Suppressor macrophage (primary cell): ENCODE measurements at regions not wholly inside any gene's neighbourhood (a gene's known extent, or its start where the extent isn't known, plus 50 kb on each side); places are given as distances from the start of the nearest gene placed in this dataset.
"Not testable (repeated sequence)": the region's sequence is repeated elsewhere in the genome, so short reads cannot be mapped to it uniquely, and the experiment has no call there.

ENCODE experiments used
- DNase-seq, 4 experiments: peaks; one replicate each; pipeline ENCODE4 v3.0.0-alpha.2; 2020 to 2022

DNA sequence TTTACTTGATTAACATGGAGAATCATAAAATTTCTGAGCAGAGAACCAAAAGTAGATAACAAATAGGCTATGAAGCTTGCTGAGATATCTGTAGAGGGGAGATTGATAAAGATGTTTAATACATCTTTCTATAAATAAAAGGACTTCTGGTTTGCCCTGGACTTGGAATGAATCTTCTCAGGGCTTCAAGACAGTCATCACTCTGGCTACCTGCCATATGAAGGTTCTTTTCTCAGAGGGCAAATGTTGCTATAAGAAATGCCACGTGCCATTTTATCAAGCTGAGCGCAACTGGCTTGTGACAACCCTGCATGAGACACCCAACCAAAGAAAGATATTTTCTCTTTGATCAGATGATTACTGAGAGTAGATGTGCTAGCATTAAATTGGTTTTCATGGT, 192.5 kb downstream of the WNT5A start:
- no peak for DNase-seq

DNA sequence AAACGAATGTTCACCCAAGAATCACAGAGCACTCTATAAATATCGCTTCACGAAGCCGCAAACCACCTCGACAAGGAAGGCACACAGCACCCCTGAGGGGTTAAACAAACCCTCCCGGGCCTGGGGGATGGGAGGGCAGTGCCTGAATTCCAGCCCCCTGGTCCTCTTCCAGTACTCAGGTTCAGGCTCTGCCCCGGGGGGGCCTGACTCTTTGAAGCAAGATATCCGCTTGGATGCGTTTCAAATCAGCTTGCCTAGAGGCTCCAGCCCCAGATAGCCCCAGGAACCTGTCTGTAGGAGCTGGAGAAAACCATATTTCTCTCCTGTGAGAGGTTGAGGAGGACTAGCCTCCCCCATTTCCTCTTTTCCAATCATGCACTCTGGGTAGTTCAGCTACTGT, 194.7 kb downstream of the WNT5A start:
- no peak for DNase-seq

- DNase-seq: no peak
Observed at GRCh38 chr3:55288657-55289056, 198.4 kb downstream of the WNT5A start.

- DNase-seq: no peak
Observed at GRCh38 chr3:55286693-55287092, 200.4 kb downstream of the WNT5A start.

GRCh38 chr3:55285156-55285555, 201.9 kb downstream of the WNT5A start:
- no peak for DNase-seq

GRCh38 chr3:55283441-55283925, 203.6 kb downstream of the WNT5A start:
- no peak for DNase-seq

DNA sequence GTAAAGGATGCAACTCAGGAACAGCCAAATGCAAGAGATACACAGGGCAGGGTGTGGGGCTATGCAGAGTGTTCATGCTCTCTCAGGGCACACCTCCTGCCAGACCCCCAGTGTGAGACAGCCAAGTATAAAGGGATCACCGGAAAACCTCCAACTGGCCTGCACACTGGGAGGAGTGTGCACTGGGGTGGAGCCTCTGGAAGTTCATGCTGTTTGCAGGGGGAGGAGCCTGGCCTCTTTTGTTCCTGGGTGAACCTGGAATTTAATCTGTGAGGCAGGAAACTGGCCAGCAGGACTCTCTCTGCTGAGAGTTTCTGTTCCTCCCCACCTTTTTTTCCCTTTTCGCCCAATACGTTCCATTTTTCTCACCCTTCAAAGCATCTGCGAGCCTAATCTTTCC, 204.1 kb downstream of the WNT5A start:
- no peak for DNase-seq

DNA sequence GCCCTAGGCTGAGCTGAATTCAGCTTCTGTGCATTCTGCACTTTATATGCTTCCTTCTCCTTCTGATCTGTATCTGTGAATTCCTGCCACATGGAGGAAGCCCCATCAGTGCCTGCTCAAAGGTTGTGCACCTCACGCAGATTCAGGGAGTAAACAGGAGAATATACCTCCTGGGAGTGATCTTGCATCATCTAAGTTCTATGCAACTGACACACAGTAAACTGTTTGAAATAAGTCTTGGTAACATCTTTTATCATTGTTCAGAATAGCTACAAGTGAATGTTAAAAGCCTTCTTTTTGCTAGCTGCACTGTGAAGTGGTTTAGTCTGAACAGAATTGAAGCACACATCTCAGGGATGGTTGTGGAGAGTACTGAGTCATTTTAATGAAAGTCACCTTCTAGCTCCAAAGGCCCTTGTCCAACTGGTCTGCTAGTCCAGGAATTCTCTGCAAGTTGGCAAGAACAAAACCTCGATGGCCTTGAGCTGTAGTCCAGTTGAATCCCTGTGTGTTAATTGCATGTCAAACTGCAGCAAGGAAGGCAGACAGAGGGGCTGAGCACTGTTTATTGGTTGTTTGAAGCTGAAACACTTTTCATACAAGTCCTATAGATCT, 215.0 kb downstream of the WNT5A start:
- DNase-seq: no peak

GRCh38 chr3:55271549-55271948, 215.6 kb downstream of the WNT5A start:
- DNase-seq: no peak

DNA sequence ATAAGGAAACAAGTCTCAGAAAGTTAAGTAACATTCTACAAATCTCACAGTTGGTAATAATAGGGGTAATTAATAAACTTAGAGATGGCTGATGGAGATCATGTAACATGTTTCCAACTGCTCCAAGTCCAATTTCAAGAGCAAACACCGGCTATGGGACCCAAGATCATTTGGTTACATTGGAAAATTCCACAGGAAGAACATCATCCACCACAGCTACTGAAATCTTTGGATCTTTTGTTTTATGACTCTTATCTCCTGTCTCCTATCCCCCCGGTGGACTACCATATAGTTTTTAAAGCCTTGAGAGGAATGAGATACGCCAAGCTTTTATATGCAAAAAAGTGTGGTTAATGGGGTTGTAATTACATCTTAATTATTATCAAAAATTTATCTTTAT, 216.1 kb downstream of the WNT5A start:
- DNase-seq: no peak

DNA sequence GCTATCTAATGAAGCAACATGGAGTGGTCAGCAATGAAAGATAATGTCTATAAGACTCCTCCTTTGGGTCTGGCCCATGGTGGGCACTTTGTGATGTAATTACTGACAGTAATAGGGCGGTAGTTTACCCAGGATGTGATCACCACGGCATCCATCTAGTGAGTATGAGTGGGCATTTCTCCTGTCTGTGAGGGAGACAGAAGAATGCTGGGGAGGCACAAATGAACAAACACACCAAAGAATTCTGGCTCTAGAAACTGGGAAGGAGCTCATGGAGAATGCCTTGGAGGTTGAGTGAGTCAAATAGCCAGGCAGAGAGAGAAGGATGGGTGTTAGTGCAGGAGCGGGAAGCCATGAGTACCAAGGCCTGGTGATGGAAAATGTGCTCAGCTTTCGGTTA, 217.5 kb downstream of the WNT5A start:
- no peak for DNase-seq

GRCh38 chr3:55269096-55269495, 218.0 kb downstream of the WNT5A start:
- no peak for DNase-seq

GRCh38 chr3:55267206-55267930, 219.7 kb downstream of the WNT5A start:
- DNase-seq: no peak

DNA sequence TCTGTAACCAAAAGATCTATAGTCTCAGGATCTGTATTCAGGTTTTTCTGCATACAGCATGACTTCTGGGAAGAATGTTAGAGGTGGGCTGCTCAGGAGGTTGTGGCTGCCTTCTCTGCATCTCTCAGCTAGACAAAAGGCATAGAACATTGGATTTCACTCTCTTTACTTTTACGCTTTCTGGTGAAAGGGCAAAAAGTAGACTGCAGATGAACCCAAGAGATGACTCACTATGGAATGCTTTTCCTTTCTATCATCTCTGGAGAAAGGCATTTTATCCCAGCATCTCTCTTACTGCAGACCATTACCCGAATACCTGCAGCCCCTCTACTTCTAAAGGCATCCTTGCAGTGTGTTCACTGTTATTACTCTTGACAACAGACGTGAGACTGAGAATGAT, 222.2 kb downstream of the WNT5A start:
- DNase-seq: no peak

DNA sequence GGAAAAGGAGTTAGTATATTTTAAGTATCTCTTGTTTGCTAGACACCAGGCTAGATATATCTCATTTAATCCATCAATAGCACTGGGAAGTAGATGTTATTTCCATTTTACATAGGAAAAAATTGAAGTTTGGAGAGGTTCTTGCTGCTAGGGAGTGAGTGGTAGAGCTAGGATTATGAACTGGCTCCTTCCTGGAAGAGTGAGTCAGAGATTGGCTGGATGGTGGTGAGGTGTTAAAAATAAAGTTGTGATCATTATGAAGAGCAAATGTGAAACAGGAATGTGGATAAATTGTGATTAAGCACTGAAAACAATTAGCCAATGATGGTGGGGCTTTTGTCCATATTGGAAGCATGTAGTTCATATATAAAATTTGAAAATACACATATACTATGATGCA, 234.2 kb downstream of the WNT5A start:
- no peak for DNase-seq

- not testable (repeated sequence) for DNase-seq
Observed at GRCh38 chr3:55249156-55249555, 237.9 kb downstream of the WNT5A start.

DNA sequence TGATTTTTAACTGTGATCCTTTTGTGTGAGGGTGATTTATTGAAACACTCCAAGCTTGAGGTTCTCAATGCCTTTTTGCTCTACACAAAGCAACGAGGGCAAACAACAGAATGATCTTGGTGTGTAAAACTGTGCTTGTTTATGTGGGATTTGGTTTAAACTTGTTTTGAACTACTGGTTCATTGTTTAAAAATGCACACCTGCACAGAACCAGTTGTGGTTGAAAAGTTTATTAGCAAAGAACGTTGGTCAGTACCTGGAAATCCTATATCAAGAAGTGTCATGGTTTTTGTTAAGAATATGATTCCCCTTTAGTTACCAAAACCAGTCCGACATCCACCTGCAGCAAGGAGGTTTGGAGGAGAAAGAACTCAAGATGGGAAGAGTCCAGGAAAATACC, 239.4 kb downstream of the WNT5A start:
- DNase-seq: no peak

DNA sequence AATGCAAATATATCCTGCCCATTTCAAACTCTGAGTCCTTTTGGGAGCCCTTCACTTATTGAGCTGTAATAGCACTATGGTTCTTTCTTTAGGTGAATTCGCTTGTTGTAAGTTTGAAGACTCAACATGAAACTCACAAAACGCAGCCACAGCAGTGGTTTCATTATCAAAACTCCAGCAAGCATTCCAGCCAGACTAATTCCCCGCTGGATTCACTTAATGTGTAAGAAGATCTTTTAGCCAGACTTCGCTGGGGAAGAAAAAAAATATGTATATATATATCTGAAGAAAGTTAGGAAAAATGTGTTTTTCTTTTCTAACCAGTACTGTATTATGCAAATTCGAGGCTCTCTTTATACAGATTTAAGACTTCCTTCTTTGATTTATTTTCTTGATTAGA, 241.1 kb downstream of the WNT5A start:
- no peak for DNase-seq

- DNase-seq: no peak
Observed at GRCh38 chr3:55245351-55245750, 241.8 kb downstream of the WNT5A start.

- no peak for DNase-seq
Observed at GRCh38 chr3:55244247-55244646, 242.9 kb downstream of the WNT5A start.

- DNase-seq: no peak
Observed at GRCh38 chr3:55243678-55244077, 243.4 kb downstream of the WNT5A start.

DNA sequence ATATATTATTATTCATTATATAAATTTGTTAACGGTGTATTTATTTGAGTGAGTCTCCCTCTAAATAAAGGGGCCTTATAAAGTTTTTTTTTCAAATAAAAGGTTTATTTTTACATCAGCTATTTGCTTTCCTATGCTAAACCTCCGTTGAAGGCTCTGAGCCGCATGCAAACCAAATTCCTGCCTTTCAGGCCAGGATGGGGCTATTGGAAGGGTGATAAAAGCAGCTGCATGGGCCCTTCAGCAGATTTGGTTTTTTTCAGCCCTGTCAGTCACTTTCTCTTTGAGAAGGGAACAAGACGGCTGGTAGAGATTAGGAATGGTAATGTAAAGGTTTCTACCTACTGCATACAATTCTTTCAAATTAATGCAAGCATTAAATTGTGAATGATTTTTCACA, 244.2 kb downstream of the WNT5A start:
- no peak for DNase-seq

DNA sequence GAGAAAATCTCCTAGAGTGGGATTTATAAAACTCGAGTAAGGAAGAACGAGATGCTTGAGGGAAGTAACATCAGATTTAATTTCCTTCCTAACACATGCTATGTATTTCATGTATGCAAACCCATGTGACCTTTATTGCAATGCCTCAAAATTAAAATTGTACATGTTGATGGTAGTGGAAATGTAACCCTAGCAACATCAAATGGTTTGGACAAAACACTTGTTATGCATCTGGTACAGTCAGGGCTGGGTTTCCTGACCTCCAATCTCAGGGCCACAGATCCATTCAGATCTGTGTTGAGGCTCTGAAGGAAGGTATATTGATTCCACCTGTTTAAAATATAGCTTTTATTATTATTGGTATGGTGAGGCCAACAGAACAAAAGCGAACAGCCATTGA, 246.0 kb downstream of the WNT5A start:
- no peak for DNase-seq

GRCh38 chr3:55235416-55235815, 251.7 kb downstream of the WNT5A start:
- DNase-seq: no peak

DNA sequence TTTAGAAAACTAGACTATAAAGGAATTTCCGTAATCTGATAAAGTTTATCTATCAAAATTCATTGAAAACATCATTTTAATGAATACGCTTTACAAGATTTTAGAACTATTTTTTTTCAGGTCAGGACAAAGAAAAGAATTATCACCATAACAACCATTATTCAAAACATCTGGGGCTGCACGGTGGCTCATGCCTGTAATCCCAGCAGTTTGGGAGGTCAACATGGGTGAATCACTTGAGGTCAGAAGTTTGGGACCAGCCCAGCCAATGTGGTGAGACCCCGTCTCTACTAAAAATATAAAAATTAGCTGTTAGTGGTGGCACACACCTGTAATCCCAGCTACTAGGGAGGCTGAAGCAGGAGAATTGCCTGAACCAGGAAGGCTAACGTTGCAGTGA, 260.4 kb downstream of the WNT5A start:
- DNase-seq: no peak
